ENCODE measurements at regions not wholly inside any gene's neighbourhood (a gene's known extent, or its start where the extent isn't known, plus 50 kb on each side); places are given as distances from the start of the nearest gene placed in this dataset.
"Not testable (repeated sequence)": the region's sequence is repeated elsewhere in the genome, so short reads cannot be mapped to it uniquely, and the experiment has no call there.

- TF ChIP-seq CTCF (IDR thresholded peaks at IDR 0.05; ENCODE audit: borderline replicate concordance, extremely low read depth, low read length, poor library complexity, severe bottlenecking); EZH2 (IDR thresholded peaks at IDR 0.05; ENCODE audit: borderline replicate concordance, low read depth, low read length, severe bottlenecking): not testable (repeated sequence)
Measured at GRCh38 chr6:86730772-86731171, 206.6 kb upstream of the HTR1E start.
